ENCODE measurements at regions not wholly inside any gene's neighbourhood (a gene's known extent, or its start where the extent isn't known, plus 50 kb on each side); places are given as distances from the start of the nearest gene placed in this dataset.

DNA sequence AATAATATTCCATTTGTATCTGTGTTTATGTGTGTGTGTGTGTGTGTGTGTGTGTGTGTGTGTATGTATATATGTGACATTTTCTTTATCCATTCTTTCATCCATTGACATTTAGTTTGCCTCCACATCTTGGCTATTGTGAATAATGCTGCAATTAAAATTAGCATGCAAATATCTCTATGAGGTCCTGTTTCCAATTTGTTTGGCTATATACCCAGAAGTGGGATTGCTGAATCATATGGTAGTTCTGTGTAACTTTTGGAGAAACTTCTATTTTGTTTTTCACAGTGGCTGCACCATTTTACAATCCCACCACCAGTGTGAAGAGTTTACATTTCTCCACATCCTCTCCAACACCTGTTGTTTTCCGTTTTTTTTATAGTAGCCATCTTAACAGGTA is 53.1 kb downstream of the CH25H start:
- DNase-seq (ENCODE audit: low spot score) = no peak
- TF ChIP-seq, protein P1, sequence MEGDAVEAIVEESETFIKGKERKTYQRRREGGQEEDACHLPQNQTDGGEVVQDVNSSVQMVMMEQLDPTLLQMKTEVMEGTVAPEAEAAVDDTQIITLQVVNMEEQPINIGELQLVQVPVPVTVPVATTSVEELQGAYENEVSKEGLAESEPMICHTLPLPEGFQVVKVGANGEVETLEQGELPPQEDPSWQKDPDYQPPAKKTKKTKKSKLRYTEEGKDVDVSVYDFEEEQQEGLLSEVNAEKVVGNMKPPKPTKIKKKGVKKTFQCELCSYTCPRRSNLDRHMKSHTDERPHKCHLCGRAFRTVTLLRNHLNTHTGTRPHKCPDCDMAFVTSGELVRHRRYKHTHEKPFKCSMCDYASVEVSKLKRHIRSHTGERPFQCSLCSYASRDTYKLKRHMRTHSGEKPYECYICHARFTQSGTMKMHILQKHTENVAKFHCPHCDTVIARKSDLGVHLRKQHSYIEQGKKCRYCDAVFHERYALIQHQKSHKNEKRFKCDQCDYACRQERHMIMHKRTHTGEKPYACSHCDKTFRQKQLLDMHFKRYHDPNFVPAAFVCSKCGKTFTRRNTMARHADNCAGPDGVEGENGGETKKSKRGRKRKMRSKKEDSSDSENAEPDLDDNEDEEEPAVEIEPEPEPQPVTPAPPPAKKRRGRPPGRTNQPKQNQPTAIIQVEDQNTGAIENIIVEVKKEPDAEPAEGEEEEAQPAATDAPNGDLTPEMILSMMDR (IDR thresholded peaks at IDR 0.05) = no peak
- no peak for ATAC-seq (ENCODE audit: low FRiP score)

DNA sequence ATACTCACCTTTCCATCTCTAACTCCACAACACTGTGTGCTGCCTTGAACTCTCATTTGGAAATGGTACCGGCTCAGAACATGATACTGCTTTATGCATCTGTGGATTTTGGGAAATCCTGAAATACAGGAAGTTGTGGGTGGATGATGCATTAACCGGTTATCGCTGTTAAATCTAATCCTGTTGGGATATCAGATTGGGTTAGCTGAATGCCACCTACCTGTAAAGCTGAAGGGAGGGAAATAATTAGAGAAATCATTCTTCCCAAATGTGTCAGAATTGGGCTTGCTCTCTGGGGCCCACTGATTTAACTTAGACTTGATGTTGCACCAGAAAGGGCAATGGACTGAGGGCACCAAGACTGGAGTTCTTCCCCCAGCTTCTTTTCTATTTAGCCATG is 54.0 kb downstream of the CH25H start:
- DNase-seq (ENCODE audit: low spot score) (no peak), ATAC-seq (ENCODE audit: low FRiP score) (no peak)
- TF ChIP-seq, protein P1 (IDR thresholded peaks at IDR 0.05) = no peak

DNA sequence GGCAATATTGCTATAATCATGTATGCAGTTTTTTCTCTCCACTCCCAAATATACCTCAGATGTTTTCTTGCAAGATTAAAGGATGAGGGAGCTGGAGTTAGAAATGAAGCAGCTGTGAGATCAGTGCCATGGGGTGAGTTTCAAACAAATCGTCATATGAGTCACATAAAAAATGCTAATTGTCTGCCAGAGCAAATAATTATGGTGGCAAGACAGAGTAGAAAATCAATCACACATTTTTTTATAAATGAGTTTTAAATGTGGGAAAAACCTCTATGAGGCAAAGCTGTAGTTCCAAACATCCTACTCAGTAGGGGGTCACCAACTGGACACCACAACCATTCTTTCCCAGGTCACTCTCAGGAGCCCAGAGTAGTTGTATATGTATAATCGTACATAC is 55.3 kb downstream of the CH25H start:
- TF ChIP-seq, protein P1 (IDR thresholded peaks at IDR 0.05) = no peak
- DNase-seq (ENCODE audit: low spot score) (no peak), ATAC-seq (ENCODE audit: low FRiP score) (no peak)

DNA sequence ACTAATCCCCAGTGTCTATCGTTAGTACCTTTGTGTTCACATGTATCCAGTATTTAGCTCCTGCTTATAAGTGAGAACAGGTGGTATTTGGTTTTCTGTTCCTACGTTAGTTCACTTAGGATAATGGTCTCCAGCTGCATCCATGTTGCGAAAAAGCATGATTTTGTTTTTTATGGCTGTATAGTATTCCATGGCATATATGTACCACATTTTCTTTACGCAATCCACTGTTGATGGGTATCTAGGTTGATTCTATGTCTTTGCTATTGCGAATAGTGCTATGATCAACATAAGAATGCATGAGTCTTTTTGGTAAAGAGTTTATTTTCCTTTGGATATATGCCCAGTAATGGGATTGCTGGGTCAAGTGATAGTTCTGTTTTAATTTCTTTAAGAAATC is 59.1 kb downstream of the CH25H start:
- TF ChIP-seq, protein P1 (IDR thresholded peaks at IDR 0.05) = no peak
- no peak for DNase-seq (ENCODE audit: low spot score)
- no peak for ATAC-seq (ENCODE audit: low FRiP score)

- DNase-seq (ENCODE audit: low spot score) = no peak
- peak; percentile 66 for ATAC-seq (ENCODE audit: low FRiP score)
- TF ChIP-seq, protein P1 (IDR thresholded peaks at IDR 0.05) = no peak
Measured at GRCh38 chr10:89147256-89147655, 59.9 kb downstream of the CH25H start.

GRCh38 chr10:89144836-89145235 is 62.3 kb downstream of the CH25H start:
- ATAC-seq (ENCODE audit: low FRiP score) (no peak), DNase-seq (ENCODE audit: low spot score) (no peak)
- TF ChIP-seq, protein P1 (IDR thresholded peaks at IDR 0.05) = no peak

DNA sequence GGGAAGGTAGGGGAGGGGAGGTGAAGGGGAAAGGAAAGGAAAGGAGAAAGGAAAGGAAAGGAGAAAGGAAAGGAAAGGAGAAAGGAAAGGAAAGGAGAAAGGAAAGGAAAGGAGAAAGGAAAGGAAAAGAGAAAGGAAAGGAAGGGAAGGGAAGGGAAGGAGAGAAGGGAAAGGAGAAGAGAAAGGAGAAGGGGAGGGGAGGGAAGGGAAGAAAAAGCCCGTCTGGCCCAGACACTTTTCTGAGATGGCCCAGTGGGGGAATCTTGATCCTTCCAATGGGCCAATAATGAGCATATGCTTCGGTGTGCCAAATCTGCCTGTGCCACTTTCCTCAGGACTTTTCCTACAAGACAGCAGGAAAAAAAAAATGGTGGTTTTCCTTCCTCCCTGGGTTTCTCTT is 64.5 kb downstream of the CH25H start:
- DNase-seq (ENCODE audit: low spot score) = no peak
- no peak for ATAC-seq (ENCODE audit: low FRiP score)
- TF ChIP-seq, protein P1 (IDR thresholded peaks at IDR 0.05) = no peak
